SK-N-MC (cell line): ENCODE measurements at regions not wholly inside any gene's neighbourhood (a gene's known extent, or its start where the extent isn't known, plus 50 kb on each side); places are given as distances from the start of the nearest gene placed in this dataset.

Experiments
- DNase-seq: peaks from one replicate; pipeline ENCODE4 v3.0.0-alpha.2; 2011; ENCODE audit warnings: low read depth, low spot score
- H3K27ac ChIP-seq: fragments of 200-600 bp; sonication (generic); 2 replicates; pipeline ENCODE4 v1.5.1; 2016; ENCODE audit warnings: mixed run types
- H3K36me3 ChIP-seq: fragments of 200-600 bp; sonication (generic); 2 replicates; pipeline ENCODE4 v1.6.1; 2017; ENCODE audit warnings: antibody characterized with exemption, low read length, mixed read lengths; ENCODE audit not compliant: insufficient read depth
- H3K4me3 ChIP-seq: fragments of 200-600 bp; sonication (generic); 2 replicates; pipeline ENCODE4 v1.5.1; 2016
- H3K9ac ChIP-seq: fragments of 200-600 bp; sonication (generic); 2 replicates; pipeline ENCODE4 v1.8.0; 2017; ENCODE audit warnings: mixed run types, mixed read lengths; ENCODE audit not compliant: insufficient read length
- H3K9me3 ChIP-seq: fragments of 200-600 bp; sonication (generic); 2 replicates; pipeline ENCODE4 v1.6.1; 2017; ENCODE audit warnings: low read depth, mild to moderate bottlenecking, antibody characterized with exemption, low read length, moderate library complexity, mixed read lengths
- EZH2 ChIP-seq: fragments of 200-600 bp; sonication (generic); IDR thresholded peaks from one replicate; pipeline ENCODE4 v1.6.1; 2017; ENCODE audit warnings: antibody characterized with exemption
- FOXP2 ChIP-seq: optimal IDR thresholded peaks from 2 replicates; pipeline ENCODE3; 2011; ENCODE audit warnings: mild to moderate bottlenecking, moderate library complexity; ENCODE audit not compliant: insufficient read depth; ENCODE audit errors: extremely low read length, control extremely low read depth
- POLR2AphosphoS5 ChIP-seq: IDR thresholded peaks from 2 replicates; pipeline ENCODE4 v1.6.1; 2012; ENCODE audit warnings: mild to moderate bottlenecking, low read depth, low read length, borderline replicate concordance

DNA sequence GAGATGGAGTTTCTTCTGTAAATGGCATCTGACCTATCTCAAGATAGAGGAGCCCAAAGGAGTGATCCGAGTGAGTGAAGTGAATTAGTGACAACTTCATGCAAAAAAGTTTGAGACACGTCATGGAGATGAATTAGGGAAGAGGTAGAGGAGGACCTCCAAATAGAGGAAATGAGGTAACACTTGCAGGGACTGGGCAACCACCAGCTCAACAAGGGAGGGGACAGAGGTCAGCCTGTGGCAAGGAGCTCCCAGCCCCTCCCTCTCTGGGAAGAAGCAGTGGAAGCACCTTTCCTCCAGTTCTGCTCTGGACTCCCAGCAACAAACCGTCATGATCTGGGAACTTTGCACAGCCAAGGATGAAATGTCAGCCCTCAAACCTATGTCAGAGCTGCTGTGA lies 83.5 kb upstream of the IKZF1 start:
- no peak for TF ChIP-seq POLR2AphosphoS5
- TF ChIP-seq FOXP2 = no peak
- no peak for TF ChIP-seq EZH2
- no peaks in the 10 kb centered on the region for H3K36me3 ChIP-seq
- DNase-seq = no peak
- no peak overlapping the region for H3K27ac ChIP-seq
- H3K9ac ChIP-seq = no peak overlapping the region
- H3K4me3 ChIP-seq = no peak overlapping the region
- H3K9me3 ChIP-seq = no peaks in the 10 kb centered on the region

DNA sequence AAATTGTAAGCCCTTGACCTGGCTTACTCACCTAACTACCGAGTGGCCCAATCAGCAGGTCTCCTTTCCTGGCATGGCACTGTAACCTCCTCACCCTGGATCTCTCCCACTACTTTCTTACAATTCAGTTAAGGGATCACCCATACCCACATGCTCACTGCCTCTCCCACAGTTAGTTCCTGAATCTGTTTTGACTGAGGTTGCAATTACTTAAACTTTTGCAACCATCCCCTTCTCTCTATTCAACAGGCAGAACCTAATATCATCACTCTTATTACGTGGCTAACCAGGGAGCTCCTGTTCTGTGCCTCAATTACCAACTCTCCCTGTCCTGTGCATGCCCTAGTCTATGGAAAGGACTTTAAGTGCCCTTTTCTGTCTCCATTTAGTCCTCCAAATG lies 84.2 kb upstream of the IKZF1 start:
- TF ChIP-seq POLR2AphosphoS5 (no peak), FOXP2 (no peak), EZH2 (no peak)
- H3K36me3 ChIP-seq = no peaks in the 10 kb centered on the region
- H3K9me3 ChIP-seq = no peaks in the 10 kb centered on the region
- H3K9ac ChIP-seq = no peak overlapping the region
- no peak overlapping the region for H3K4me3 ChIP-seq
- H3K27ac ChIP-seq = no peak overlapping the region
- DNase-seq = no peak

DNA sequence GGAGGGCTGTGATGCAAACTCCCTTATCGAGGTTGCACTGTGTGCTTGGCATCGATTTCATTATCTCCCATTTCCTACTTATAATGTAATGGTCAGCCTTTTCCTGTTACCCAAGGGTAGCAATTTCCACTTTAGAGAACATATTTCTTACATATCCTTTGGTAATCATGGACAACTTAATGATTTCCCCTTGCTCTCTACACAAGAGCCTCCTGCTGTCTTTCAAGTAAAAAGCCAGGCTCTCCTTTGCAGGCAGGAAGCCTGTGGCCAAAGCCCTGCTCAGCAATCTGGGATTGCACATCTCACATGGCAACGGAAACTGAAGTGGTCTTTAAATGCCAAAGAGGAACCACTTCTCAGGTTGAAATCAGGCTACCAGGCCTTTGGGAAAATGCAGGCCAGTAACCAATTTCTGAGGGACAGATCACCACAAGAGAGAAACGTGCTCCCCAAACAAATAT lies 86.7 kb upstream of the IKZF1 start:
- DNase-seq = no peak
- no peaks in the 10 kb centered on the region for H3K9me3 ChIP-seq
- H3K27ac ChIP-seq = no peak overlapping the region
- no peak overlapping the region for H3K9ac ChIP-seq
- TF ChIP-seq EZH2 = no peak
- TF ChIP-seq FOXP2 = no peak
- TF ChIP-seq POLR2AphosphoS5 = no peak
- no peaks in the 10 kb centered on the region for H3K36me3 ChIP-seq
- no peak overlapping the region for H3K4me3 ChIP-seq

DNA sequence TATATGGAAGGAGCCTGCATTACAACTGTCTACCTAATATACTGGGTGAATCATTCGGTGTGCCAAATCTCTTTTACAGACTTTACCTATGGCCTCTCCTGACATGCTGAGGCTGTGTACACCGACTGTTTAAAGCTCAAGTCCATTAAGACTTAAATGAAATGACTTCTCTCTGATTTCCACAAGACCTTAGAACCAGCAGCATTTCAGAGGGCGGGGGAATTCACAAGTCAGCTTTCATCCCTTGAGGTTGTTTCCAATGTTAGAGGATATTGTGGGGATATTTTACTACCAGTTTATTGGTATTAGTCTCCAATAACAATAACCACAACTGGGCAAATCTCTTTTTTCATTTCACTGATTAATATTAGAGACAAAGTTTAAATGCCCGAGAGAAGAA lies 87.1 kb upstream of the IKZF1 start:
- no peaks in the 10 kb centered on the region for H3K9me3 ChIP-seq
- H3K27ac ChIP-seq = no peak overlapping the region
- no peak for DNase-seq
- H3K36me3 ChIP-seq = no peaks in the 10 kb centered on the region
- no peak overlapping the region for H3K9ac ChIP-seq
- H3K4me3 ChIP-seq = no peak overlapping the region
- TF ChIP-seq POLR2AphosphoS5 (no peak), EZH2 (no peak), FOXP2 (no peak)

DNA sequence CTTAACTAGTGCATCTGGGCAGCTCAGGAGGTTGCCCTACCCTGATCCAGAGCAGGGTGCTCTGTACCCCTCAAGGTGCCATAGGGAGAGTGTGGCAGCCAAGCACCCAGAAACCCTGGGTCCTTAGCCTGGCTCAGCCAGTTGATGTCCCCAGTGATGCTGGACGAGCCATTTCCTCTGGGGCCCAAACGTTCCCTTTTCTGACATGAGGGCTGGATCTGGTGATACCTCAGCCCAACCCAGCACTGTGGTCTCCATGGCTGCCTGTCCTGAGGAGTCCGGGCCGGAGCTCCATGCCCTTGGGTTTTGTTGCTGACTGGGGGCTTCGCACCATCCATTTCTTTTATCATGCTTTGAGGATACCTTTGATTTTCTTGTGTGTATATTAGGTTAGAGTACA lies 87.9 kb upstream of the IKZF1 start:
- TF ChIP-seq POLR2AphosphoS5 = no peak
- TF ChIP-seq FOXP2 = no peak
- TF ChIP-seq EZH2 = no peak
- no peaks in the 10 kb centered on the region for H3K36me3 ChIP-seq
- no peaks in the 10 kb centered on the region for H3K9me3 ChIP-seq
- DNase-seq = no peak
- no peak overlapping the region for H3K4me3 ChIP-seq
- no peak overlapping the region for H3K9ac ChIP-seq
- H3K27ac ChIP-seq = no peak overlapping the region

DNA sequence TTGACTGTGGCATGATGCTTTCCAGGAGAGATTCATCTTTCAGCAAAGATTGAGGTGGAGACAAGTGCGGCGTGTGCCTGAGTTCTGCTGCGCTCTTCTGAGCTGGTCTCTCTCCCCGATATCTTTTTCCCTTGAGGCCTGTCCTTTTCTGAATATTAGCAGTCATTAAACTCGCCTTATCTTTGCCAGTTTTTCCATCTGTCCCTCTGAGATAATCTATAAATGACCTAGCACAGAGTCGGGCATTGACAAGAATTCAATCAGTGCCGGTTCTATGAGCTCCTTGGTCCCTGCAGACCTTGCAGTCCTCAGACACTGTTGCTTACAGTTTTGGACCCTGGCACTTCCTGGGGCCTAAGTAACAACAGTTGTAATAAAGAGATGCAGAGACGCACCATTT lies 89.7 kb upstream of the IKZF1 start:
- Histone ChIP-seq H3K4me3 (no peak overlapping the region), H3K9ac (no peak overlapping the region), H3K27ac (no peak overlapping the region), H3K9me3 (no peaks in the 10 kb centered on the region), H3K36me3 (no peaks in the 10 kb centered on the region)
- DNase-seq = no peak
- TF ChIP-seq EZH2 (no peak), FOXP2 (no peak), POLR2AphosphoS5 (no peak)

DNA sequence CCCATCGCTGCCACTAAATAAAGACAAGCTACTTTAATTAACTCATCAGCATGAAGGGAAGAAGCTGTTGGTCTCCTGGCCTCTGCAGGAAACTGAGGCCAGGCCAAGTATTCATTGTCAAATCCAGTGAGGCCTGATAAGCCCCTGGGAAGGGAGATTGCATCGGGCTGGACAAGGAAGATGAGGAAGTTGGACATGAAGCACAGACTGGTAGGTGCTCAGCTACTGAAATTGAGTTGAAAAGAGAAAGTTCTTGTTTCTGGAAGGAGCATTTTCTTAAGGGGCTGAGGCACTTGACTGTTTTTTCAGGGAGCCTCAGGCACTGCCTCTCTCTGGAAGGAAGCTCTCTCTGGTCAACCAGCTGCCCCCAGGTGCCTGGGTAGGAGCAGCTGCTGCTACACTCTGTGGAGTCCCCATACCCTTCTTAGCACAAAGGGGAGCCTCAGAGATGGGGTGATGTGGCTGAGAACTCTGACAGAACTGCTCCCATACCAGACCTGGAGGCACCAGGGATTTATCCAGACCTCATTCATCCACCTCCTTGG lies 90.3 kb upstream of the IKZF1 start:
- TF ChIP-seq POLR2AphosphoS5 (no peak), EZH2 (no peak), FOXP2 (no peak)
- no peak for DNase-seq
- no peaks in the 10 kb centered on the region for H3K36me3 ChIP-seq
- no peak overlapping the region for H3K4me3 ChIP-seq
- H3K9me3 ChIP-seq = no peaks in the 10 kb centered on the region
- no peak overlapping the region for H3K9ac ChIP-seq
- no peak overlapping the region for H3K27ac ChIP-seq

DNA sequence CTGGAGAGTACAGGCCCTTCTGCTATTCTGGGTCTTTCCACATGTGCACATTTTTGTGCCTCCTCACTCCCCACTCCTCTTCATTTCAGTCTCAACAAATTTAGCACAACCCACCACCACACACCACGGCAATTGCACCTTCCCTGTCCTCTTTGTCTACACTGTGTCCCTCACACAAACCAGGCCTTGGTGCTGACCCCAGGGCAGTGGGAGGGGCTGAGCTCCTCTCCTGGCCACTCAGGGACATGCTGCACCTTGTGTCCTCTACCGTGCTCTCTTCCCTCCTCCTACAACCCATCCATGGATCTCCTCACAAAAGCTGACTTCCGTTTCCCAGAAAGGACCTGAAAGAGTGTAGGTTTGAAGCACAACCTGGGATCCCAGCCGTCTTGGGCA lies 90.9 kb upstream of the IKZF1 start:
- Histone ChIP-seq H3K27ac (no peak overlapping the region), H3K4me3 (no peak overlapping the region), H3K36me3 (no peaks in the 10 kb centered on the region), H3K9ac (no peak overlapping the region), H3K9me3 (no peaks in the 10 kb centered on the region)
- DNase-seq = no peak
- no peak for TF ChIP-seq EZH2
- TF ChIP-seq POLR2AphosphoS5 = no peak
- no peak for TF ChIP-seq FOXP2
